ENCODE measurements at regions not wholly inside any gene's neighbourhood (a gene's known extent, or its start where the extent isn't known, plus 50 kb on each side); places are given as distances from the start of the nearest gene placed in this dataset.

DNA sequence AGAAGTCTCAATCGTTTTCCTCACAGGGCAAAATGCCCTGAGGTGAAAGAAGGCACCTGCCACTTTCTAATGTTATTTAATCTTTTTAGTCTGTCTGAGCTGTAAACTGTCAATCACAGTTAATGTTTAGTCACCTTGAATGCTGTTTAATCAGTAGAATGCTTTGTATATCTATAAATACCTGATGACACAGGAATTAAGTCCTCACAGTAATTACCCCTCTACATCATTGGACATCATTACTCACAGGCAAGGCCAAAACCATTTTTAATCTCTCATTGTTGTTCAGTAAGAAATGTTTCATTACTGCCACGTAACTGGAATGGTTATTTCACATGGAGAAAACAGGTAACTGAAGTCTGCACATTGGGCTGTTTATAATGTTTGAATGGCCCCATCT is 178.8 kb downstream of the EXOC5 start:
- TF ChIP-seq POLR2A (IDR thresholded peaks at IDR 0.05; ENCODE audit: low read length): no peak
- no peak for TF ChIP-seq GATA1 (IDR thresholded peaks at IDR 0.05; ENCODE audit: low read depth, low read length)
